ENCODE measurements at regions not wholly inside any gene's neighbourhood (a gene's known extent, or its start where the extent isn't known, plus 50 kb on each side); places are given as distances from the start of the nearest gene placed in this dataset.

DNA sequence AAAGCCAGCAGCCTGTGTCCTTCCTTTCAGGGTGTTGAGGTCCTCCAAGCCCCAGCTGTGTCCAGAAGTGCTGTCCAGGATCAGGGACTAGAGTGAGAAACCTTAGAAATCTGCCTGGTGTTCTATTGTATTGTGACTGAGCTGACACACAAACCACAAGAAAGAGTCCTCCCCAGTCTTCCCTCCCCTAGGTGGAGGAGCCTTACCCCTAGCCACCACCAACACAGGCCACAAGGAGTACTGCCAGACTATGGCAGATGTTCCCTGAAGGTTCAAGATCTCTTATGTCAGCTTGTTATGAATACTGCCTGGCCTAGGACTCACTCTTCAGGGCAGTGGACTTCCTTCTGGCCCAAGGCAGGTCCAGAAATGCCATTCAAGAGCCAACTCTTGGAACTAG, 514.1 kb upstream of the PITX2 start:
- Histone ChIP-seq H3K27me3 (ENCODE audit: control insufficient read depth in 2 of 2, insufficient read depth in 2 of 2, low read length in 2 of 2) (no peaks in the 10 kb centered on the region), H3K36me3 (replicated peaks in 1 of 2; ENCODE audit: control insufficient read depth in 1 of 2, insufficient read depth in 2 of 2, low read length in 2 of 2) (no peaks in the 10 kb centered on the region), H3K9me3 (replicated peaks in 1 of 2; ENCODE audit: control insufficient read depth in 1 of 2, insufficient read depth in 1 of 2, low read length in 2 of 2) (peaks cover 11 to 19% of the 10 kb centered on the region in 2 donors), H3K4me2 (replicated peaks; ENCODE audit: extremely low read depth, low read length, poor library complexity, severe bottlenecking) (no peak overlapping the region), H3K9ac (ENCODE audit: insufficient read depth, low read length, poor library complexity, severe bottlenecking) (no peak overlapping the region), H3K4me1 (ENCODE audit: control insufficient read depth in 1 of 2, insufficient read depth in 2 of 2, low read length in 2 of 2) (no peaks in the 10 kb centered on the region), H2AFZ (ENCODE audit: insufficient read depth, low read depth, low read length, poor library complexity, severe bottlenecking) (no peak overlapping the region), H3K4me3 (replicated peaks in 1 of 3; ENCODE audit: low read depth in 2 of 3, low read length in 3 of 3) (no peak overlapping the region), H4K20me1 (ENCODE audit: insufficient read depth, low read length) (no peaks in the 10 kb centered on the region), H3K27ac (ENCODE audit: low read depth in 1 of 2, low read length in 2 of 2) (no peak overlapping the region), H3K79me2 (ENCODE audit: insufficient read depth, low read length) (no peaks in the 10 kb centered on the region)
- TF ChIP-seq, protein P1, sequence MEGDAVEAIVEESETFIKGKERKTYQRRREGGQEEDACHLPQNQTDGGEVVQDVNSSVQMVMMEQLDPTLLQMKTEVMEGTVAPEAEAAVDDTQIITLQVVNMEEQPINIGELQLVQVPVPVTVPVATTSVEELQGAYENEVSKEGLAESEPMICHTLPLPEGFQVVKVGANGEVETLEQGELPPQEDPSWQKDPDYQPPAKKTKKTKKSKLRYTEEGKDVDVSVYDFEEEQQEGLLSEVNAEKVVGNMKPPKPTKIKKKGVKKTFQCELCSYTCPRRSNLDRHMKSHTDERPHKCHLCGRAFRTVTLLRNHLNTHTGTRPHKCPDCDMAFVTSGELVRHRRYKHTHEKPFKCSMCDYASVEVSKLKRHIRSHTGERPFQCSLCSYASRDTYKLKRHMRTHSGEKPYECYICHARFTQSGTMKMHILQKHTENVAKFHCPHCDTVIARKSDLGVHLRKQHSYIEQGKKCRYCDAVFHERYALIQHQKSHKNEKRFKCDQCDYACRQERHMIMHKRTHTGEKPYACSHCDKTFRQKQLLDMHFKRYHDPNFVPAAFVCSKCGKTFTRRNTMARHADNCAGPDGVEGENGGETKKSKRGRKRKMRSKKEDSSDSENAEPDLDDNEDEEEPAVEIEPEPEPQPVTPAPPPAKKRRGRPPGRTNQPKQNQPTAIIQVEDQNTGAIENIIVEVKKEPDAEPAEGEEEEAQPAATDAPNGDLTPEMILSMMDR (IDR thresholded peaks at IDR 0.05): no peak
- H3K9me3 Mint-ChIP-seq: peaks cover 2 to 28% (median 7%) of the 10 kb centered on the region in 7 donors
- no peak overlapping the region for H3K4me3 Mint-ChIP-seq
- H3K36me3 Mint-ChIP-seq: no peaks in the 10 kb centered on the region
- intact Hi-C loops (cut with micrococcal nuclease): no loop called here
- DNase-seq: no peak
- no peak overlapping the region for H3K27ac Mint-ChIP-seq
- no peaks in the 10 kb centered on the region for H3K27me3 Mint-ChIP-seq (ENCODE audit: low read depth in 3 of 3)
- H3K4me1 Mint-ChIP-seq: no peaks in the 10 kb centered on the region

GRCh38 chr4:111143510-111143909, 520.6 kb upstream of the PITX2 start:
- no peaks in the 10 kb centered on the region for H4K20me1 ChIP-seq (ENCODE audit: insufficient read depth, low read length)
- Mint-ChIP-seq H3K9me3 (peaks cover 0 to 1% (median under 1%) of the 10 kb centered on the region in 7 donors), H3K4me3 (no peak overlapping the region), H3K36me3 (no peaks in the 10 kb centered on the region), H3K27ac (no peak overlapping the region), H3K4me1 (no peaks in the 10 kb centered on the region), H3K27me3 (ENCODE audit: low read depth in 3 of 3) (no peaks in the 10 kb centered on the region)
- H3K9me3 ChIP-seq (replicated peaks in 1 of 2; ENCODE audit: control insufficient read depth in 1 of 2, insufficient read depth in 1 of 2, low read length in 2 of 2): no peaks in the 10 kb centered on the region
- H3K4me2 ChIP-seq (replicated peaks; ENCODE audit: extremely low read depth, low read length, poor library complexity, severe bottlenecking): no peak overlapping the region
- TF ChIP-seq, protein P1 (IDR thresholded peaks at IDR 0.05): no peak
- intact Hi-C loops (cut with micrococcal nuclease): no loop called here
- H3K27me3 ChIP-seq (ENCODE audit: control insufficient read depth in 2 of 2, insufficient read depth in 2 of 2, low read length in 2 of 2): no peaks in the 10 kb centered on the region
- no peak overlapping the region for H2AFZ ChIP-seq (ENCODE audit: insufficient read depth, low read depth, low read length, poor library complexity, severe bottlenecking)
- H3K36me3 ChIP-seq (replicated peaks in 1 of 2; ENCODE audit: control insufficient read depth in 1 of 2, insufficient read depth in 2 of 2, low read length in 2 of 2): no peaks in the 10 kb centered on the region
- H3K79me2 ChIP-seq (ENCODE audit: insufficient read depth, low read length): no peaks in the 10 kb centered on the region
- H3K4me1 ChIP-seq (ENCODE audit: control insufficient read depth in 1 of 2, insufficient read depth in 2 of 2, low read length in 2 of 2): no peaks in the 10 kb centered on the region
- DNase-seq: no peak
- H3K9ac ChIP-seq (ENCODE audit: insufficient read depth, low read length, poor library complexity, severe bottlenecking): no peak overlapping the region
- no peak overlapping the region for H3K4me3 ChIP-seq (replicated peaks in 1 of 3; ENCODE audit: low read depth in 2 of 3, low read length in 3 of 3)
- no peak overlapping the region for H3K27ac ChIP-seq (ENCODE audit: low read depth in 1 of 2, low read length in 2 of 2)

Data from CD14-positive monocyte (primary cell).